NCI-H187 treated with DMSO at 0.1 percent for 48 hours (cell line): ENCODE measurements at regions not wholly inside any gene's neighbourhood (a gene's known extent, or its start where the extent isn't known, plus 50 kb on each side); places are given as distances from the start of the nearest gene placed in this dataset.
A peak's percentile ranks its signal among the peaks of the same experiment; 100 is the strongest.

Source experiments
- DNase-seq: peaks from one replicate; lab custom pipeline; 2025; lab: John Stamatoyannopoulos, UW

- no peak for DNase-seq
These were observed 498.6 kb downstream of the CAAP1 start for GRCh38 chr9:26394025-26394424.

GRCh38 chr9:26392639-26393038 lies 500.0 kb downstream of the CAAP1 start:
- DNase-seq = no peak

- no peak for DNase-seq
These were observed 501.6 kb downstream of the CAAP1 start for GRCh38 chr9:26391036-26391435.

GRCh38 chr9:26375448-26375847 lies 517.2 kb downstream of the CAAP1 start:
- DNase-seq = no peak

DNA sequence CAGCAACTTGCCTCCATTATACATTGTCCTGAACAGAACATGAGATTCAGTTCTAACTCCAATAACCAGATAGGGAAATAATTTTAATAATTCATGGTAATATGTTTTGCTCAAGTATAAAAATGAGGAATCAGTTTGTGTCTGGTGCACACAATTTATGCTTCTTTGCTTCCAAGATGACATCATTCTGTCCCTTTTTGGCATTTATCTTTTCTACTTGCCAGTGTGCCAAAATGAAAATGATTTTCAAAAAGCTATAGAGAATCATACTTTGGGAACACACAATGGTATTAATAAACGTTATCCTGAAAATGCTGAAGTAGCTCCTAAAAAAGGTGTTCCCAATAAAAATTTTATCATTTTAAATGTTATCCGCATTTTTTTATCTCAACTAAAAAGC lies 519.0 kb downstream of the CAAP1 start:
- no peak for DNase-seq

GRCh38 chr9:26371236-26371635 lies 521.4 kb downstream of the CAAP1 start:
- DNase-seq = no peak

- no peak for DNase-seq
These were observed 523.5 kb downstream of the CAAP1 start for GRCh38 chr9:26369093-26369492.

- no peak for DNase-seq
These were observed 524.4 kb downstream of the CAAP1 start for GRCh38 chr9:26368241-26368640.

- DNase-seq = no peak
These were observed 531.6 kb downstream of the CAAP1 start for GRCh38 chr9:26361010-26361409.

DNA sequence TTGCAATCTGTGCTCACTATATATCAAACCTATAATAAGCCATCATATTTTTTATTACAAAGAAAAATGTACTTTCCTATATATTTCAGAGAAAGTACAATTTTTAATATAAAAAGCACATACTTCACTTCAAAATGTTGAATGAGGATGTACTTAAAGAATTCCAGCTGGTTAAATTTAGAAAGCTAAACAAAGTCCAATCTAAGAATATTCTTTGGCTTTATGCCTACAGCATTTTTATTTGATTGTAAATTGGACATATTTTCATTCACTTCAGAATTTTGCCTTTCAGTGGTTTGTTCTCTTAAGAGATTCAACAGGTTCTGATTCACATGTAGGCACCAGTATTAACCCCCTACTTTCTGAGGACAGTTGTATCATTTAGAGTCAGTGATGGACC lies 533.8 kb downstream of the CAAP1 start:
- no peak for DNase-seq

- DNase-seq = no peak
These were observed 534.7 kb downstream of the CAAP1 start for GRCh38 chr9:26357803-26358344.

DNA sequence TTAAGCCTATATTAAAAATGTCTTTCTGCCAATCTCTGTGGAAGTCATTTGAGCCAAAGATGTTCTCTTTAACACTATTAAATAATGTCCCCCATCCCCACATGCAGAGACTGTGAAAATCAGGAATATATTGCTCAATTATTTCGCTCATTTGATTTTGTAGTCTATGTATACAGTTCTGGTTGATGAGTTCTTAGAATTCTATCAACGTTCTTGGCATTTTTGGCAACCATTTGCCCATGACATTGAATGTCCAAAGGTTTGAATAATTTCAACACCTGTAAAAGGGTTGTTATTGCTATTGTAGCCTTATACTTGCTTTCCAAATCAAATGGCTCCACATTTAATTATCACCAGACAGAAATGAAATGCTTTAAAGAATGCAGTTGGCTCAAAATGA lies 536.1 kb downstream of the CAAP1 start:
- no peak for DNase-seq

GRCh38 chr9:26346942-26347477 lies 545.6 kb downstream of the CAAP1 start:
- no peak for DNase-seq

GRCh38 chr9:26341545-26341944 lies 551.1 kb downstream of the CAAP1 start:
- peak; percentile 11 for DNase-seq

DNA sequence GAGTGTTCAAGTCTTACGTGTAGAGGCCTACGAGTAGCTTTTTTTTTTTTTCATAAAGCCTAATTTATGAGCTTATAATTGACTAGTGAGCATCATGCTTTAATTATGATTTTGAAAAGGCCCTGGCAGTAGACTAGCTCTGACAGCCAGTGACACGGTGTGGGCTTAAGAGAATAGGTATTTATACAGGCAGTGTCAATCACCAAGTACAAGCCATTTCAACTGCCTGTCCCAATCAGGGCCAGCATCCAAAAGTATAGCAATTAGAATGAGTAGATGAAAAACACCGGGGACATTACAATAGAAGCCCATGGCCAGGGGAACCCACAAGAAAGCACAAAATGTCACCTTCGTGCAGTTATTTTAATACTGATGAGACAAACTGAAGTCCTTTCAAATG lies 552.8 kb downstream of the CAAP1 start:
- DNase-seq = no peak

- DNase-seq = no peak
These were observed 557.5 kb downstream of the CAAP1 start for GRCh38 chr9:26335116-26335515.

DNA sequence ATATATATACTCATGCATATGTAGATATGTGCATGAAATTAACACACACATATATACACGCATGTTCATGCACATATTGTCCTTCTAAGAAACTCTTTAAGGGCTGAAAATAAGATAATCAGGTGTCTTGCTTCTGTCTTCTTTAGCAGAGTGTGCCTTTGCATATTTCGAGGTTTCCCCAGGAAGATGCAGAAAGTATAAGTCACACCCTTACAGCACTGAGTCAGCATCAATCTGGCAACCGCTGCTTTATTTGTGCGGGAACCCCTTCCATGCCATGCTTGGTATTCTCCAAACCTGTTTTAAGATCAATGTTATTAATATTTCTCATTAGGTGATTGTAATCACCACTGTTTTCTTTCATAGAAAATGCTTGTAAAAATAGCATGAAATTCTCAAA lies 557.9 kb downstream of the CAAP1 start:
- no peak for DNase-seq

DNA sequence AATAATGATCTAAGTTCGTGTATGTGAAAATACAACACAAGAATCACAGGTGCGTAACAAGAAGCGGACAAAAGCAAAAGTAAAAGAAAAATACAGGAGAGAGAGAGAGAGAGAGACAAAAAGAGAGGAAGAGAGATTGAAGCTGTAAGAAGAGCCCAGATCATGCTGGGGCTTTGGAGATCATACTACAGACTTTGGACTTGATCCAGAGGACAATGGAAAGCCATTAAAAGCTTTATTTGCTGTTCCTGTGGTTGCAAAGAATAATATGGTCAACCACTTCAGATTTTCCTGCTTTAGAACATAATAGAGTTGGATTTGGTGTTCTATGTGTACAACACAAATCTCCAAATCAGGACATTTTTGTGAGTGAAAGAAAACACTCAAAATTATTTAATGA lies 561.4 kb downstream of the CAAP1 start:
- DNase-seq = peak; percentile 36

GRCh38 chr9:26329974-26330373 lies 562.6 kb downstream of the CAAP1 start:
- DNase-seq = no peak

DNA sequence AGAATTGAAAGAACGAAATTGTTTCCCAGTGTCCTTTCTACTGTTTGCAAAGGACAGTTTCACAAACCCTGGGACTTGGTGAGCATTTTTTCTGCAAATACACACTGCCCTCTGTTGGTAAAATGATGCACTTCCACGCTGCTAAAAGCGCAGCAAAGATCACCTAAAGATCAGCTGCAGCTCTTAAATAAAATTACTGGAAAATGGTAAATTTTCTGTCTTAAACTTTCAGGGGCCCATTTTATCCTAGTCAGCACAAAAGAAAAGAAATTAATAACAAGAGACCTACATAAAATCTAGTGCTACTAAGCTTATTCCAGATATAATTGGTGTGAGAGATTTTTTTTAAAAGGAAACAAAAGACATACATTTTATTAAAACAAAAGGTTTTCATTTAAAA lies 566.0 kb downstream of the CAAP1 start:
- DNase-seq = peak; percentile 7

- no peak for DNase-seq
These were observed 567.2 kb downstream of the CAAP1 start for GRCh38 chr9:26325444-26325829.

GRCh38 chr9:26324786-26325443 lies 567.7 kb downstream of the CAAP1 start:
- DNase-seq = no peak

DNA sequence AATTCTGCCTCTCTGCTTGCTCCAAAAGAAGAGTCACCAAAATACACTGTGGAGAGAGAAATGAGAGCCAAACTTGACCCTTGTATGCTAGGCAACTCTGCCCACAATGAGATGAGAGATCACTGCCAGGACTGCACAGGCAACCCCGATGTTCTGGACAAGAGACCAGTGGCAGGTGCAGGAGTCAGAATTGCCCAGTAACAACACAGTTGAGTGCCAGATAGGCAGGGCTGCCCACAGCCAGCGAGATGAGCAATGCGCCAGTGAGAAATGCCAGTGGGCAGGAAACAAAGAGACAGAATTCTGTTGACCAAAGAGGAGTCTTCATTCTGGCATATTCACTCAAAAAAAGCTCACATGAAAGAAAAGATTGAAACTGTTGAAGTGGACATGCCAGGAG lies 570.7 kb downstream of the CAAP1 start:
- no peak for DNase-seq

GRCh38 chr9:26319859-26320258 lies 572.7 kb downstream of the CAAP1 start:
- DNase-seq = no peak
